OCI-LY7 (cell line): ENCODE measurements at regions not wholly inside any gene's neighbourhood (a gene's known extent, or its start where the extent isn't known, plus 50 kb on each side); places are given as distances from the start of the nearest gene placed in this dataset.
"Not testable (repeated sequence)": the region's sequence is repeated elsewhere in the genome, so short reads cannot be mapped to it uniquely, and the experiment has no call there.

ENCODE experiments used
- BruUV-seq: library from RNA; stranded (reverse); fragments of 400-500 nt; replicated peaks from 2 replicates; lab custom pipeline; 2021; lab: Mats Ljungman, UMichigan
- CTCF ChIA-PET: fragments of 300-600 bp; sonication (Branson Sonifier 250); formaldehyde crosslinking; loops from one replicate; lab custom pipeline; 2022; ENCODE audit warnings: antibody characterized with exemption; ENCODE audit not compliant: unreplicated experiment; lab: Charles Lee
- POLR2A ChIA-PET: fragments of 300-600 bp; sonication (Branson Sonifier 250); formaldehyde crosslinking; loops from one replicate; lab custom pipeline; 2022; ENCODE audit warnings: antibody characterized with exemption; lab: Charles Lee
- DNase-seq: peaks from one replicate; pipeline ENCODE4 v3.0.0-alpha.2; 2015; ENCODE audit warnings: low spot score
- H2AFZ ChIP-seq: fragments of 200-600 bp; sonication (generic), shearing (Covaris generic); 2 replicates; pipeline ENCODE4 v1.6.1; 2014; ENCODE audit warnings: mild to moderate bottlenecking, antibody characterized with exemption, low read length, moderate library complexity
- H3K27ac ChIP-seq: fragments of 200-600 bp; sonication (generic); 2 replicates; pipeline ENCODE4 v1.5.1; 2014; ENCODE audit warnings: mixed run types, low read depth, mild to moderate bottlenecking, moderate library complexity, low read length, inconsistent platforms; ENCODE audit not compliant: poor library complexity, severe bottlenecking
- H3K36me3 ChIP-seq: fragments of 200-600 bp; sonication (generic); 2 replicates; pipeline ENCODE4 v1.6.1; 2014; ENCODE audit warnings: mild to moderate bottlenecking, antibody characterized with exemption, low read length, moderate library complexity, mixed read lengths; ENCODE audit not compliant: insufficient read depth
- H3K4me1 ChIP-seq: fragments of 200-600 bp; sonication (generic); 2 replicates; pipeline ENCODE4 v1.5.1; 2014; ENCODE audit warnings: mild to moderate bottlenecking, low read length; ENCODE audit not compliant: insufficient read depth, poor library complexity, severe bottlenecking
- H3K4me2 ChIP-seq: fragments of 200-600 bp; sonication (generic); 2 replicates; pipeline ENCODE4 v1.6.1; 2014; ENCODE audit warnings: mild to moderate bottlenecking, low read length
- H3K4me3 ChIP-seq: fragments of 200-600 bp; sonication (generic); 2 replicates; pipeline ENCODE4 v1.5.1; 2014; ENCODE audit warnings: mild to moderate bottlenecking, low read depth, low read length; ENCODE audit not compliant: poor library complexity, severe bottlenecking
- H3K79me2 ChIP-seq: fragments of 200-600 bp; sonication (generic); 2 replicates; pipeline ENCODE4 v1.6.1; 2016; ENCODE audit warnings: low read depth, mild to moderate bottlenecking, low read length, moderate library complexity, mixed read lengths; ENCODE audit not compliant: insufficient read depth
- H3K9me2 ChIP-seq: fragments of 200-600 bp; sonication (generic); 2 replicates; pipeline ENCODE4 v1.6.1; 2016; ENCODE audit warnings: mild to moderate bottlenecking, low read length, mixed read lengths; ENCODE audit not compliant: insufficient read depth
- H3K9me3 ChIP-seq: fragments of 200-600 bp; sonication (generic); 2 replicates; pipeline ENCODE4 v1.6.1; 2014; ENCODE audit warnings: mild to moderate bottlenecking, mixed run types, low read length, mixed read lengths
- H4K20me1 ChIP-seq: fragments of 200-600 bp; sonication (generic); 2 replicates; pipeline ENCODE4 v1.6.1; 2014; ENCODE audit warnings: mild to moderate bottlenecking, antibody characterized with exemption, low read length, moderate library complexity, mixed read lengths; ENCODE audit not compliant: insufficient read depth
- EZH2phosphoT487 ChIP-seq: fragments of 200-600 bp; sonication (generic); IDR thresholded peaks from 2 replicates; pipeline ENCODE4 v1.6.1; 2018; ENCODE audit warnings: low read depth, borderline replicate concordance, mild to moderate bottlenecking, mixed run types, antibody characterized with exemption, low read length, moderate library complexity, mixed read lengths
- intact Hi-C: fragments of 100-400 bp; cut with micrococcal nuclease; formaldehyde crosslinking; loops from one replicate; pipeline ENCODE4 v1.10.0; 2022; ENCODE audit not compliant: unreplicated experiment
- TF ChIP-seq, protein P1 (sequence below): fragments of 200-600 bp; sonication (generic); conservative IDR thresholded peaks from 2 replicates; pipeline ENCODE4 v1.5.1; 2014; ENCODE audit warnings: mild to moderate bottlenecking, antibody characterized with exemption, low read length, moderate library complexity, mixed read lengths

DNA sequence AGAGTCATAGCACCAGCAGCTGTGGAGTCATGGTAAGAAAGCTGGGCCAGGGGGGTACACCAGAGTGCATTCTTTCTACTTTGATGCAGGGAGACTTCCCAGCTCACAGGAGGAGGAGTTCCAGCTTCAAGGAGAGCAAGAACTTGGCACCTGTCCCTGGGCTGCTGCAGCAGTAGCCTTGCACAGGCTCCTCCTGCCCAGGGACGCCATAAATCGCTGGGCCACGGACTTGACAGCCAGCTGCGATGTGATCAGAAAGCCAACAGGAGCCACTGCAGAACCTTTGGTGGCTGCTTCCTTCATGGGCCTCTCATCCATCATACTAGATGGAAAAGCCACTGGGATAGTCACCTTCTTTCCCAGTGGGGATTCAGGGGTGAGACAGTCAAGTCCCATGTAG, 234.7 kb downstream of the NMUR2 start:
- no TSS peak for BruUV-seq

DNA sequence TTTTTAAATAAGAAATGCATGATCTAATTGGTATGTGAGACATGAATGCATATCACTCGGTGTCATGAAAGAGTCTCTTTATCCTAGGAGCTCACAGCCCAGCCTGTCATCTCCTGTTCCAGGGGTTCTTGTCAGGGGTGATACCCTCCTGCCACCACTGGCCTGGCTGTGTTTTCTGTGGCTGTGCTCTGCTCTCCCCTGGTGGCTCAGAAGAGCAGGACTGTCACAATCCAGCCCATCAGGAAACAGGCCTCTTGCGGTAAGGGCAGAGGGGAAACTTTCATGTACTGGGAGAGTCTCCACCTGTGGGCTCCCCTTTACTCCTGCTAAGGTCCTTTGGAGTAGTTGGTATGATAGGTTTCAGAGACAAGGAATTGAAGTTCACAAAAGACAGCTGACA, 240.2 kb upstream of the GLRA1 start:
- no peak overlapping the region for H3K4me2 ChIP-seq
- H3K27ac ChIP-seq: no peak overlapping the region
- no peak for DNase-seq
- TF ChIP-seq, protein P1, sequence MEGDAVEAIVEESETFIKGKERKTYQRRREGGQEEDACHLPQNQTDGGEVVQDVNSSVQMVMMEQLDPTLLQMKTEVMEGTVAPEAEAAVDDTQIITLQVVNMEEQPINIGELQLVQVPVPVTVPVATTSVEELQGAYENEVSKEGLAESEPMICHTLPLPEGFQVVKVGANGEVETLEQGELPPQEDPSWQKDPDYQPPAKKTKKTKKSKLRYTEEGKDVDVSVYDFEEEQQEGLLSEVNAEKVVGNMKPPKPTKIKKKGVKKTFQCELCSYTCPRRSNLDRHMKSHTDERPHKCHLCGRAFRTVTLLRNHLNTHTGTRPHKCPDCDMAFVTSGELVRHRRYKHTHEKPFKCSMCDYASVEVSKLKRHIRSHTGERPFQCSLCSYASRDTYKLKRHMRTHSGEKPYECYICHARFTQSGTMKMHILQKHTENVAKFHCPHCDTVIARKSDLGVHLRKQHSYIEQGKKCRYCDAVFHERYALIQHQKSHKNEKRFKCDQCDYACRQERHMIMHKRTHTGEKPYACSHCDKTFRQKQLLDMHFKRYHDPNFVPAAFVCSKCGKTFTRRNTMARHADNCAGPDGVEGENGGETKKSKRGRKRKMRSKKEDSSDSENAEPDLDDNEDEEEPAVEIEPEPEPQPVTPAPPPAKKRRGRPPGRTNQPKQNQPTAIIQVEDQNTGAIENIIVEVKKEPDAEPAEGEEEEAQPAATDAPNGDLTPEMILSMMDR: no peak
- no peak for TF ChIP-seq EZH2phosphoT487
- intact Hi-C loops: no loop called here
- ChIA-PET CTCF (no interaction called here), POLR2A (no interaction called here)
- no peaks in the 10 kb centered on the region for H3K4me1 ChIP-seq
- no peak overlapping the region for H3K4me3 ChIP-seq
- no peaks in the 10 kb centered on the region for H3K9me3 ChIP-seq
- H4K20me1 ChIP-seq: no peaks in the 10 kb centered on the region
- no peaks in the 10 kb centered on the region for H3K36me3 ChIP-seq
- no peaks in the 10 kb centered on the region for H3K9me2 ChIP-seq
- BruUV-seq: no TSS peak
- H3K79me2 ChIP-seq: no peaks in the 10 kb centered on the region
- no peak overlapping the region for H2AFZ ChIP-seq

More for the DNA sequence above, 234.7 kb downstream of the NMUR2 start:
- H3K79me2 ChIP-seq: no peaks in the 10 kb centered on the region
- no peaks in the 10 kb centered on the region for H3K36me3 ChIP-seq
- DNase-seq: no peak
- no peak overlapping the region for H3K4me2 ChIP-seq
- CTCF ChIA-PET: no interaction called here
- H3K4me1 ChIP-seq: no peaks in the 10 kb centered on the region
- H3K27ac ChIP-seq: no peak overlapping the region
- no peaks in the 10 kb centered on the region for H3K9me3 ChIP-seq
- H3K9me2 ChIP-seq: no peaks in the 10 kb centered on the region
- POLR2A ChIA-PET: interaction anchor here (1.4 kb wide), 1 partner anchor 13 kb away, joined by 4 read pairs; no protein-coding TSS in a partner anchor
- H3K4me3 ChIP-seq: no peak overlapping the region
- TF ChIP-seq EZH2phosphoT487: no peak
- TF ChIP-seq, protein P1: no peak
- intact Hi-C loops: no loop called here
- H4K20me1 ChIP-seq: no peaks in the 10 kb centered on the region
- no peak overlapping the region for H2AFZ ChIP-seq

DNA sequence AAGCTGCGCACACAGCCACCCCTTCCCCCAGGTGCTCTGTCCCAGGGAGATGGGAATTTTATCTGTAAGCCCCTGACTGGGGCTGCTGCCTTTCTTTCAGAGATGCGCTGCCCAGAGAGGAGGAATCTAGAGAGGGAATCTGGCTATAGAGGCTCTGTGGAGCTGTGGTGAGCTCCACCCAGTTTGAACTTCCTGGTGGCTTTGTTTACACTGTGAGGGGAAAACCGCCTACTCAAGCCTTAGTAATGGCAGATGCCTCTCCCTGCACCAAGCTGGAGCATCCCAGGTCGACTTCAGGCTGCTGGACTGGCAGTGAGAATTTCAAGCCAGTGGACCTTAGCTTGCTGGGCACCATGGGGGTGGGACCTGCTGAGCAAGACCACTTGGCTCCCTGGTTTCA, 235.2 kb upstream of the GLRA1 start:
- H3K36me3 ChIP-seq, H3K4me3 ChIP-seq, POLR2A ChIA-PET, H3K4me2 ChIP-seq, H3K4me1 ChIP-seq, CTCF ChIA-PET, H4K20me1 ChIP-seq, H3K79me2 ChIP-seq, intact Hi-C loops, H3K9me2 ChIP-seq, DNase-seq, H2AFZ ChIP-seq, H3K9me3 ChIP-seq, H3K27ac ChIP-seq, BruUV-seq: not testable (repeated sequence)

DNA sequence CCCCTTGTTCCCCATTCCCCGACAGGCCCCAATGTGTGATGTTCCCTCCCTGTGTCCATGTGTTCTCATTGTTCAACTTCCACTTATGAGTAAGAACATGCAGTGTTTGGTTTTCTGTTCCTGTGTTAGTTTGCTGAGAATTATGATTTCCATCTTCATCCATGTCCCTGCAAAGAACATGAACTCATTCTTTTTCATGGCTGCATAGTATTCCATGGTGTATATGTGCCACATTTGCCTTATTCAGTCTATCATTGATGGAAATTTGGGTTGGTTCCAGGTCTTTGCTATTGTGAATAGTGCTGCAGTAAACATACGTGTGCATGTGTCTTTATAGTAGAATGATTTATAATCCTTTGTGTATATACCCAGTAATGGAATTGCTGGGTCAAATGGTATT, 229.8 kb upstream of the GLRA1 start:
- H3K79me2 ChIP-seq, H3K9me2 ChIP-seq, H3K9me3 ChIP-seq, POLR2A ChIA-PET, BruUV-seq, H3K4me1 ChIP-seq, H4K20me1 ChIP-seq, H3K4me2 ChIP-seq, H3K36me3 ChIP-seq, DNase-seq, H2AFZ ChIP-seq, intact Hi-C loops, H3K4me3 ChIP-seq, H3K27ac ChIP-seq: not testable (repeated sequence)
- CTCF ChIA-PET: interaction anchor here (0.5 kb wide), 1 partner anchor 182 kb away, joined by 3 read pairs; no protein-coding TSS in a partner anchor
